Smooth muscle cell (in vitro differentiated cells): ENCODE measurements at regions not wholly inside any gene's neighbourhood (a gene's known extent, or its start where the extent isn't known, plus 50 kb on each side); places are given as distances from the start of the nearest gene placed in this dataset.
A peak's percentile ranks its signal among the peaks of the same experiment; 100 is the strongest.

ENCODE experiments used
- DNase-seq: peaks from one replicate; lab custom pipeline; 2025; ENCODE audit not compliant: unreplicated experiment; lab: John Stamatoyannopoulos, UW
- H2AFZ ChIP-seq: fragments of 200-600 bp; sonication (generic); 2 replicates; pipeline ENCODE4 v1.6.0; 2016; ENCODE audit warnings: antibody characterized with exemption, low read depth, mild to moderate bottlenecking
- H3F3A ChIP-seq: fragments of 200-600 bp; sonication (generic); 2 replicates; pipeline ENCODE4 v1.6.0; 2017; ENCODE audit warnings: antibody characterized with exemption, low read depth
- H3K27ac ChIP-seq: fragments of 200-600 bp; sonication (generic); 2 replicates; pipeline ENCODE4 v1.5.1; 2016; ENCODE audit warnings: low read depth, mild to moderate bottlenecking
- H3K27me3 ChIP-seq: fragments of 200-600 bp; sonication (generic); 2 replicates; pipeline ENCODE4 v1.6.1; 2016; ENCODE audit warnings: low read depth, mild to moderate bottlenecking
- H3K36me3 ChIP-seq: fragments of 200-600 bp; sonication (generic); 2 replicates; pipeline ENCODE4 v1.5.1; 2016; ENCODE audit warnings: low read depth
- H3K4me1 ChIP-seq: fragments of 200-600 bp; sonication (generic); 2 replicates; pipeline ENCODE4 v1.5.1; 2016; ENCODE audit warnings: low read depth
- H3K4me2 ChIP-seq: fragments of 200-600 bp; sonication (generic); 2 replicates; pipeline ENCODE4 v1.6.0; 2016; ENCODE audit warnings: mild to moderate bottlenecking
- H3K4me3 ChIP-seq: fragments of 200-600 bp; sonication (generic); 2 replicates; pipeline ENCODE4 v1.5.1; 2016; ENCODE audit warnings: mild to moderate bottlenecking
- H3K79me2 ChIP-seq: fragments of 200-600 bp; sonication (generic); 2 replicates; pipeline ENCODE4 v1.6.0; 2016; ENCODE audit warnings: low read depth, mild to moderate bottlenecking
- H3K9ac ChIP-seq: fragments of 200-600 bp; sonication (generic); 2 replicates; pipeline ENCODE4 v1.6.0; 2016; ENCODE audit warnings: low read depth
- H3K9me3 ChIP-seq: fragments of 200-600 bp; sonication (generic); replicated peaks from 2 replicates; pipeline ENCODE4 v1.5.1; 2016; ENCODE audit warnings: low read depth
- H4K20me1 ChIP-seq: fragments of 200-600 bp; sonication (generic); 2 replicates; pipeline ENCODE4 v1.6.0; 2016; ENCODE audit warnings: low read depth
- WGBS: methylation state at CpG from one replicate; pipeline ENCODE4 v1.1.7; 2016; ENCODE audit warnings: low lambda C conversion rate; 5-methylcytosine and 5-hydroxymethylcytosine counted together
- TF ChIP-seq, protein P1 (sequence below): fragments of 200-600 bp; sonication (generic); IDR thresholded peaks from 2 replicates; pipeline ENCODE4 v1.5.1; 2017; ENCODE audit warnings: borderline replicate concordance, mild to moderate bottlenecking, antibody characterized with exemption; ENCODE audit not compliant: insufficient read depth, poor library complexity, severe bottlenecking

DNA sequence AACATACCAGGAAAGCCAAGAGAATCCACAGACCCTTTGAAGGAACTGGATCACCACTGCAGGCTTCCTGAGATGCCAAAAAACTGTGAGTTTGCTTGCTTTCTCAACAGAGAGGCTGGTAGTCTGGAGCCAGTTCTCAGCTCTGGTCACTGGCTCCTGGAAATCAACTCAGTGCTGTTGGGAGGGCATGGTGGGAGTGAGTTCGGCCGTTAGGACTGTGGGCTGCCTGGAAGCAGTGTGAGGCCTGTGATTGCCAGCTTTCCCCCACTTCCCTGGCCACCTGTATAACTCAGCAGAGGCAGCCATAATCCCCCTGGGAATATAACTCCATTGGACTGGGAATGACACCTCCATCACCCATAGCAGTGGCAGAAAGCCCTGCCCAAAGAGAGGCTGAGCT lies 122.0 kb upstream of the FSTL5 start:
- no peaks in the 10 kb centered on the region for H3K36me3 ChIP-seq
- no peak overlapping the region for H3K4me3 ChIP-seq
- H3K9me3 ChIP-seq, result no peaks in the 10 kb centered on the region
- H3K4me2 ChIP-seq, result no peak overlapping the region
- H3F3A ChIP-seq, result no peaks in the 10 kb centered on the region
- no peak overlapping the region for H3K9ac ChIP-seq
- no peak overlapping the region for H3K27ac ChIP-seq
- H3K4me1 ChIP-seq, result no peaks in the 10 kb centered on the region
- no peaks in the 10 kb centered on the region for H3K27me3 ChIP-seq
- no peak for DNase-seq
- H2AFZ ChIP-seq, result no peak overlapping the region
- TF ChIP-seq, protein P1, sequence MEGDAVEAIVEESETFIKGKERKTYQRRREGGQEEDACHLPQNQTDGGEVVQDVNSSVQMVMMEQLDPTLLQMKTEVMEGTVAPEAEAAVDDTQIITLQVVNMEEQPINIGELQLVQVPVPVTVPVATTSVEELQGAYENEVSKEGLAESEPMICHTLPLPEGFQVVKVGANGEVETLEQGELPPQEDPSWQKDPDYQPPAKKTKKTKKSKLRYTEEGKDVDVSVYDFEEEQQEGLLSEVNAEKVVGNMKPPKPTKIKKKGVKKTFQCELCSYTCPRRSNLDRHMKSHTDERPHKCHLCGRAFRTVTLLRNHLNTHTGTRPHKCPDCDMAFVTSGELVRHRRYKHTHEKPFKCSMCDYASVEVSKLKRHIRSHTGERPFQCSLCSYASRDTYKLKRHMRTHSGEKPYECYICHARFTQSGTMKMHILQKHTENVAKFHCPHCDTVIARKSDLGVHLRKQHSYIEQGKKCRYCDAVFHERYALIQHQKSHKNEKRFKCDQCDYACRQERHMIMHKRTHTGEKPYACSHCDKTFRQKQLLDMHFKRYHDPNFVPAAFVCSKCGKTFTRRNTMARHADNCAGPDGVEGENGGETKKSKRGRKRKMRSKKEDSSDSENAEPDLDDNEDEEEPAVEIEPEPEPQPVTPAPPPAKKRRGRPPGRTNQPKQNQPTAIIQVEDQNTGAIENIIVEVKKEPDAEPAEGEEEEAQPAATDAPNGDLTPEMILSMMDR, result no peak
- no peaks in the 10 kb centered on the region for H3K79me2 ChIP-seq
- WGBS, result 96% methylated on average over 2 of the region's 2 CpGs
- no peaks in the 10 kb centered on the region for H4K20me1 ChIP-seq

- Histone ChIP-seq H3K27ac (no peak overlapping the region), H4K20me1 (no peaks in the 10 kb centered on the region), H3K4me1 (no peaks in the 10 kb centered on the region), H2AFZ (peak overlapping the region; percentile 21), H3K79me2 (no peaks in the 10 kb centered on the region), H3K36me3 (no peaks in the 10 kb centered on the region), H3K9me3 (no peaks in the 10 kb centered on the region), H3K9ac (no peak overlapping the region), H3K4me3 (no peak overlapping the region), H3K4me2 (no peak overlapping the region), H3F3A (no peaks in the 10 kb centered on the region), H3K27me3 (no peaks in the 10 kb centered on the region)
- no peak for DNase-seq
- TF ChIP-seq, protein P1, result no peak
- WGBS, result 73% methylated on average over 3 of the region's 3 CpGs
Observed at GRCh38 chr4:162282684-162283083, 118.9 kb upstream of the FSTL5 start.

DNA sequence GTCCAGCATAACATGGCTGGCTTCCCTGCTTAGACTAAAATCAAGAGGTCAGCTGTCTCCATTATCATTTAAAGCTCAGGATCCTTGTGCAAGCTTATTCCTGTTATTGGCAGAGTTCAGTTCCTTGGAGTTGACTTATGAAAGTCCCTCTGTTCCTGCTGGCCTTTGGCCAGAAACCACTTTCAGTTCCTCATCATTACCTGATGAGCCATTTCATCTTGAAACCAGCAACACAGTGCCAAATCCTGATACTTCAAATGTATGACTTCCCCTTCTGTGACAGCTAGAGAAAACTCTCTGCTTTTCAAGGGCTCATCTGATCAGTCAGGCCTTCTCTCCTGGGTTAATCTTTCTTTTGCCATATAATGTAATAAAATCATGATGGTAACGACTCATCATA lies 110.6 kb upstream of the FSTL5 start:
- no peaks in the 10 kb centered on the region for H3K79me2 ChIP-seq

GRCh38 chr4:162272215-162272614 lies 108.4 kb upstream of the FSTL5 start:
- Histone ChIP-seq H3K27me3 (no peaks in the 10 kb centered on the region), H3K9ac (no peak overlapping the region), H3K9me3 (no peaks in the 10 kb centered on the region), H3K4me3 (no peak overlapping the region), H2AFZ (no peak overlapping the region), H3K27ac (no peak overlapping the region), H3K79me2 (no peaks in the 10 kb centered on the region), H3K36me3 (no peaks in the 10 kb centered on the region), H4K20me1 (no peaks in the 10 kb centered on the region), H3F3A (no peaks in the 10 kb centered on the region), H3K4me2 (no peak overlapping the region), H3K4me1 (no peaks in the 10 kb centered on the region)
- TF ChIP-seq, protein P1, result no peak
- 86% methylated on average over 2 of the region's 2 CpGs for WGBS
- no peak for DNase-seq

More for the DNA sequence above, 110.6 kb upstream of the FSTL5 start:
- Histone ChIP-seq H3K4me2 (no peak overlapping the region), H2AFZ (no peak overlapping the region), H3K27ac (no peak overlapping the region), H3K36me3 (no peaks in the 10 kb centered on the region), H3K4me3 (no peak overlapping the region), H3K9ac (no peak overlapping the region), H3K27me3 (no peaks in the 10 kb centered on the region), H3K9me3 (no peaks in the 10 kb centered on the region), H3F3A (no peaks in the 10 kb centered on the region), H4K20me1 (no peaks in the 10 kb centered on the region), H3K4me1 (no peaks in the 10 kb centered on the region)
- DNase-seq, result no peak
- 97% methylated on average over 1 of the region's 1 CpG for WGBS
- TF ChIP-seq, protein P1, result no peak
